ENCODE measurements at regions not wholly inside any gene's neighbourhood (a gene's known extent, or its start where the extent isn't known, plus 50 kb on each side); places are given as distances from the start of the nearest gene placed in this dataset.

DNA sequence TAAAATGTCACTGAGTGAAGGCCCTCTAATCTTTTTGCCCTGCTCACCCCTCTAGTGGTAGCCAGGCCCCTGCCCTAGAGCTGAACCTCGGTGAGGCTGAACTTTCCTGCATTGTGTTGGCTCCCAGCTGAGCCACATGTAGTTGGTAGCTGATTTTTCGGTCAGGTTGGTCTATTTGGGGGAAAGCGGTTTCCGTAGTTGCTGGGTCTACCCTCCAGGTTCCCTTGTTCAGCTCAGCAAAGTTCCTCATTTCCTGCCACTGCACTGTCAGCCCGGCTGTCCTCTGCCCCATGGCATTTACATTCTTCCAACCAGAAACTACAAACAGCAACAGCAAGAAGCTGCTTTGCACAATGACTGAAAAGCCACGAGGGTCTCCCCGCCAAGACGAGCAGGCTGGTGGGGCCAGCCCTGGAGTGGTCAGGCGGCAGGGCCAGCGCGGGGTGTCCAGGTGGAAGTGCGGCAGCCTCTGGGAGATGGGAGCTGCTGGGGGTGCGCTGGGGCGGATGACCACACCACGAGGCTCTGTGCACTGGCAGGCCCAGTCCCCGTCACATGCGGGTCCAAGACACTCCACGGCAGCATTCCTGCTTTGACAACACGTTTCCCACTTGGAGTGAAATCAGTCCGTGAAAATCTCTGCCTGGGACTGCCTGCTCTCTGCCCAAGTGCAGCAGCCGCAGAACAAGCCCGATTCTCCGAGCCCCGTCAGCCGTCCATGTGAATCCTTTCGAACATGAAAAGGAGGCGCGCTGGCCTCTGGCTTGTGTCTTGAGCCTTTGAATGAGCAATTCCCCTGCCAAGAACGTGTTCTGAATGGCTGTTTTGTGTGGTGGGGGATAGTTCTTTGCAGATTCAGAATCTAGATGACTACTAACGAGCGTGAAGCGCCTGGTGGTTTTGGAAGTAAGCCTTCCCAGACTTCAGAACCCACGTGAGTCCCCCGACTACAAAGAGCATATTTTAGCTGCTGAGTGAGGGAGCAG, 159.4 kb downstream of the ASB1 start:
- DNase-seq, result no peak

DNA sequence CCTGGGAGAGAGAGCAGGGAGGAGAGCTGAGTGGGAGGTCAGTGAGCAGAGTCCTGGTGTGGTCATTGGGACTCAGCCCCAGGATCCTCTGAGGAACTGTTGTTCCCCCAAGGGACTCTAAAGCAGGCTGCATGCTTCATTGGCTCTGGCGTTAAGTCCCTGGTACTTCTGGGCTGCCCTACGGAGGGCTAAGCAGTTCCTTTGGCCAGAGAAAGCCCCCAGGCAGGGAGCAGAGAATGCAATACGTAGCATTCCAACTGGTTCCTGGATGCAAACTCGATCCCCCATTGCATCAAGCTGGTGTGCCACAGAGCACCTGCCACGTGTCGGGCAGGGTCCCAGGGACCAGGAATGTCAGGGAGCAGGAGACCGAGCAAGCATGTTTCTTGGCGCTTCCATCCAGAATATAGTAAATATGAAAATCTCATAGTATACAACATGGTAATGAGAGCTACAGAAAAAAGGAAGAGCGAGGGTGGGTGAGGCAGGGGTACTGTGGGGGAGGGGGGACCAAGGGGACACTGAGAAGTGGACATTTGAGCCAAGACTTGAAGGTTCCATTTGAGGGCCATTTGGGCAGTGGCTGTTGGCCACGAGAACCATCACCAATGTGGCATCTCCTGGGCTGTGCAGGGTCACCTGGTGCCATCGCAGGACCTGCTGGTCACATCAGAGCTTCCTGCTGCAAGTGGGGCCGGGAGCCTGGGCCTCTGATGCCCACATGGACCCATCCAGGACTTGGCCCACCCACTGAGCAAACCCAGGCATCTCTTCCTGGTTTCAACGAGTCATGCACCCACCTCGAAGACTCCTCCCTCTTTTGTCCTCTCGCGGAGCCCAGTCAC, 160.4 kb downstream of the ASB1 start:
- no peak for DNase-seq

- no peak for DNase-seq
Measured at GRCh38 chr2:238587776-238588660, 161.3 kb downstream of the ASB1 start.

GRCh38 chr2:238589591-238590460, 163.1 kb downstream of the ASB1 start:
- no peak for DNase-seq

- DNase-seq, result no peak
Measured at GRCh38 chr2:238591732-238592131, 165.0 kb downstream of the ASB1 start.

GRCh38 chr2:238593236-238593635, 166.5 kb downstream of the ASB1 start:
- no peak for DNase-seq

DNA sequence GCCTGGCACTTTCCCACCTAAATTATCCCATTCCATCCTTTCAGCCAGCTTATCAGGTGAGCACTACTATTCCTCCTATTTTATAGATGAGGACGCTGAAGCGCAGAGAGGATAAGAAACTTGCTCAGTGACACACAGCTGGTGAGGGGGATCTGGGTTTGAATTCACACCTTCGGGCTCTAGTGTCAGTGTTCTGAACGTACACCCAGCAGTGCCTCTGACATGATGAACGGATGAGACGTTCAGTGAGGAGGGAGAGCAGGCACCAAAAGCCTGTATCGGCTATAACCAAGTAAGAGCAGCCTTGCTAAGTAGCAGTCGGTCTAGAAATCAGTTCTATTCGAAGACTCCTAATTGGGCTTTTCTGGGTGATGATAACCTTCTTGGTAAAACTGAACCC, 167.0 kb downstream of the ASB1 start:
- DNase-seq, result no peak

- DNase-seq, result no peak
Measured at GRCh38 chr2:238594796-238595749, 168.3 kb downstream of the ASB1 start.

DNA sequence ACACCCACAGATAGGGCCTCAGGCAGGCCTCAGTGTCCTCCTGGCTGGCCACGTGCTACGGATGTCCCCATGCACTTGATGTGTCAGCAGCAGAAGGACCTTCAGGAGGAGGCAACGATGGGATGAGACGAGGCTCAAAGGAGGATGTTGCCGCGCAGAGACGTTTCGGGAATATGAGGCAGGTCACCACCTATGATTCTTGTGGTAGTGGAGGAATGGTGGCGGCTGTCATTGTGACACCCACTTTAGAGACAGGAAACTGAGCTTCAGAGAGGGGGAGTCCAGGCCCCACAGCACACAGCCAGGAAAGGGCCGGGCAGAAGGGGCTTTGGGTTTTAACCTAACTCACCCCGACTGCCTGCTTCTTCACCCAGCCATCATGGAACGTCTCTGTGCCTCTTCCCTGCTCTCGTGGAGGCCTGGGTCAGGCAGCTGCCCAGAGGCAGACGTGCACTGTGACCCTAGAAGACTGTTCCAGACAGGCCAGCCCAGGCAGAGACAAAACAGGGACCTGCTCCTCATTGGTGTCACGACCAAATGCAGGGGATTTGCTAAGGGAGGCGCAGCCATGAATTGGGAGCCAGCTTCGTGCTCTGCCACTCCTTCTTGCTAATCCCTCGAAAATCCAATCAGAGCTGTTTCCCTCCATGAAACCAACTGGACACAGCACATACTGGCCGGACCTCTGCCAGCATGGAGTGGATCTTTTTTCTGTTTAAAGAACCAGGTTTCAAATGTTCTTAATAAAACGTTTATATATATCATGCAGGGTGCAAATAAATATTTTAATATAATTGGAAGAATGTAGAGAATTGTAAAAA, 169.2 kb downstream of the ASB1 start:
- DNase-seq, result no peak

DNA sequence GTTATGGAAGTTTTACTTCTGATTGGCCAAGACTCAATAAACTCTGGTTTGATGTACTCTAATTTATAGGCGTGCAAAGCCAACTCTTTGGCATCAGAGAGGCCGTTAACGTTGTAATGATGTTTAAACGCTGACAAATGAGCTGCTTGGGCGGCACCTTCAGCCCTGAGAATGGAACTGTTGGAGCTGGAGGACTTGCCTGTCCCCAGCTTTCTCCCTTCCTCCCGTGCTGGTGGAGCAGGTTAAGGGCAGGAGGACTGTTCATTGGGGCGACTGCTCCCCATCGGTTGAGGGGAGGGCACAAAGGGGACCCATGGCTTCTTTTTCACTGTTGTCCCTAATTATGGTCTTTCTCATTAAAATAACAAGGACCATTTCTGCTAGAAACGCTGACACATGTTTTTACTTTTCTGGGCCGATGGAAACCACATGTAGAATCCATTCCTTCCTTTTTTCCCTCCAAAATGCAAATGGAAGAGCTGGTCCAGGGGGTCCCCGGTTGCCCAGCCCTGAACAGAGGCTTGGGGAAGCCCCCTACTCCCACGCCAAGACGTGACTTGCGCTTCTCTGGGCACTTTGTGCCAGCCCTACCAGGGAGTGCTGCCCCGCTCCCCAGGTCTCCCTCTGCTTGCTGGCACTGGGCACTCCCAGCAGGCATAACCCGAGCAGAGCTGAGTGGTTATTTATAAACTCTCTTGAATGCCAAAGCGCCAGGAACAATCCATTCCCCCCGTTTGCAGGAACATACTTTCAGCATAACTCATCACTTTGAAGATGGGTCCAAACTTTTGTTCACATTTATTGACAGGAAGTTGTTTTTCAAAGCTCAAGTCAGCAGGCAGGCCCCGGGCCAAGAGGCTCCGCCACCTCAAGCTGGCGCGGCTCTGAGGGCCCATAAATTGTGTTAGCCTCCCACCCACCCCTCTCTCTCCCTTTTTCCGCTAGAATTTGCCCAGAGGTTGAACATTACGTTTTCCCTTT, 170.1 kb downstream of the ASB1 start:
- no peak for DNase-seq

DNA sequence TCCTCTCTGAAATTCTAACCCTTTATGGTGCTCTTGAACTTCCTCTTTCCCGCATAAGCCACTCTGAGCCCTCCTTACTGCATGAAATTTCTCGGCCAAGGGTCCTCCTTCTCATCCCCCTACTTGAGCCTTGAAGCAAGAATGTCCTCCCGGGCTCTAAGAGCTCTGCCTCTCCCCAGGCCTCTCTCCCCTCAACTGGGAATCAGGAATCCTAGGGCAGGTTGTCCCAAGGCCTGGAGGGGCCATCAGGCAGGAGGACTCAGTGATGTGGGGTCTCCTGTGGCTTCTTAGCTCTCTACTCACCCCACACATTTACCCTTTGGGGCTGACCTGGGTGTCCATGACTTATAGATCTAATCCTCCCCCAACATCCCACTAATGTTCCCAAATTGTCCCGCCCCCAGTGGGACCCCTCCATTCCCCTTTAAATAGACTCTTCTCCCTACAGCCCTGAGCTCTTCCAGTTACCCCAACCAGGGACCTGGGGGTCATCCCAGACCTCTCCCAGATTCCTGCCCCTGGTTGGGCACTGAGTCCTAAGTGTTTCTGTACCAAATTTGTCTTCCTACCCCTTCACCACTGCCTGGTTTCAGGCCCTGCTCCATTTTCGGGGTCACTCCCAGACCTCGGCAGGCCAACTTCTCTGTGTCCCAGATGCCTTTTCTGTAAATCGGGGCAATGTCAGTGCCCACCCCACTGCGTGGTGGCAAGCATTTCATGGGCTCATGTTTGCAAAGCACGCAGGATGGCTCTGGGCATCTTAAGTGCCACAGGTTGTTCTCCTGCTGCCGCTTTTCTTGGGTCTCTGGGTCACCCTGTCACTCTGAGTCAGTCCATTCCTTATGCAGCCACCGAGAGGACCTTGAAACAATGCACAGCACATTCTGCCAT, 171.2 kb downstream of the ASB1 start:
- no peak for DNase-seq

DNA sequence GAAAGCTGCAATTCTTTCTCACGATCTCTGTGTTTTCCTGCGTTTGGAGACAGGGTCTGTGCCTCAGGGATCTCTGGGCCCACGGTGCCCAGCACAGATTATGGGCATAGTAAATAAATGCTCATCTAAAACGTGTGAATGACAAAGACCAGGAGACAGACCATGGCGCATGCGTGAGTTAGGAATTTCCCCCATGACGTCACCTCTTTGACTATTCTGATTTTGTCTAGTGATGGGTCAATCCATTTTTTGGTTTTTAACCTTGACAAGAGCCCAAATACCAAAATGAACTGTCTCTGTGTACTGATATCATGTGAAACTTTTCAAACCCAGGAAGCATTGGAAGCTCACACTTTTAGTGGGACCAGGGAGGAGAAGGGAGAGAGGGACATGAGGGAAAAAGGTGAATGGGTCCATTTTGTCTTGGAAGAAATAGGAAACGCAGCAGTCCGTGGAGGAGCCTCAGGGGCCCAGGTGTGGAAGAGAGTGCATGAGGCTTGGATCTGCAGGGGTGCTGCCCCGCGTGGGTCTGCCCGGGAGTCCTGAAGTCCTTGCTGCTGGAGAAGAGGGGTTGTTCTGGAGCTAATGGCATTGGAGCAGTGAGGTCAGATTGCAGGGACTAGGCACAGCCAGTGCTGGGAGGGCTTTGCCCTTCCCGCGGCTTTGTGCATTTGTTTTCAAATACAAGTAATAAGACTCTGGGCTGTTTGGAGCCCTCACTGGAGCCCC, 172.2 kb downstream of the ASB1 start:
- no peak for DNase-seq

GRCh38 chr2:238599549-238600505, 173.1 kb downstream of the ASB1 start:
- DNase-seq, result no peak

- no peak for DNase-seq
Measured at GRCh38 chr2:238600506-238601432, 174.0 kb downstream of the ASB1 start.

Data from NCI-H524 treated with DMSO at 0.1 percent for 48 hours (cell line).